ENCODE measurements at regions not wholly inside any gene's neighbourhood (a gene's known extent, or its start where the extent isn't known, plus 50 kb on each side); places are given as distances from the start of the nearest gene placed in this dataset.
A peak's percentile ranks its signal among the peaks of the same experiment; 100 is the strongest.
"Not testable (repeated sequence)": the region's sequence is repeated elsewhere in the genome, so short reads cannot be mapped to it uniquely, and the experiment has no call there.

DNA sequence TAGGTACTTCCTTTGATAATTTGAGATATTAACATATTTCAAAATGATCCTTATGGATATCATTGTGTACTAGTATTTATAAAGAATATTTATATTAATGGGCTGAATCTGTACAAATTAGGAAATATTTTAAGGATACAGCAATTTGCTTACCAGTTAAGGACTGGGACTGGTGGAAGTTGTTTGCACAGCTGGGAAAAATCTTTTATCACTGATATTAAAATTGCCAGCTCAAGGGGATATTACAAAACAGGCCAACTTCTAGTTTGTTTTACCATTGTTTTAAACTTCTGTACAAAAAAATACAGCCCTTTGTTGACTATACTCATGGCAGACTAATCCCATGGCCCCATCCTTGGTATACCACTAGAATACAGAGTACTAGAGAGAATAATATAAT is 133.2 kb upstream of the DDHD1 start:
- DNase-seq (ENCODE audit: low read depth) = no peak

DNA sequence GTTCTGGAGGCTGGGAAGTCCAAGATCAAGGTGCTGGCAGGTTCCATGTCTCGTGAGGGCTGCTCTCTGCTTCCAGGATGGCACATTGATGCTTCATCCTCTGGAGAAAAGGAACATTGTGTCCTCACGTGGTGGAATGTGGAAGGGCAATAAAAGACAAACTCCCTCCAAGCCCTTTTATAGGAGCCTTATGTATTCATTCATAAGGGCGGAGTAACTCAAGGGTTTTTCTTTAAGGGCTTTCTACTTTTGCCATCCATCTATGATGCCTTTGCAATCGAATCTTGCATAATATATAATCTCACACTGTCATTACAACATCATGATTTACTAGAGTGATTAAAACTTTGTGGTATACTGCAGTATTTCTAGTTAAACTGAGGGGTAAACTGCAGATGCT is 132.7 kb upstream of the DDHD1 start:
- no peak for DNase-seq (ENCODE audit: low read depth)

DNA sequence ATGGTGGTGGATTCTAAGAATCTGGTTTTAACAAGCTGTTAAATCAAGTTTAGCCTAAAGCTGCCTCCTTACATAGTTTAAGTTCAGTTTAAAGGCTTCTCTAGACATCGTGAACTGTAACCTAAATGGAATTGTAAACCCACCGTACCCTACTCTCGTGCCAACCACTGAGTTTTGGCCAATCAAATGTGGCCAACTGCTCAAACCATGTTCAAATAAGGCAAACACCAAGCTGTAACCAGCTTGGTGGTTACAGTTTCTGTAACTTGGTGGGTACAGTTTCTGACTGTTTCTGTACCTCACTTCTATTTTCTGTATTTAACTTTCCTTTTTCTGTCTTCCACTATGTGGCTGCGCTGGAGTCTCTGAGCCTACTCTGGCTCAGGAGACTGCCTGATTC is 131.9 kb upstream of the DDHD1 start:
- DNase-seq (ENCODE audit: low read depth) = no peak

DNA sequence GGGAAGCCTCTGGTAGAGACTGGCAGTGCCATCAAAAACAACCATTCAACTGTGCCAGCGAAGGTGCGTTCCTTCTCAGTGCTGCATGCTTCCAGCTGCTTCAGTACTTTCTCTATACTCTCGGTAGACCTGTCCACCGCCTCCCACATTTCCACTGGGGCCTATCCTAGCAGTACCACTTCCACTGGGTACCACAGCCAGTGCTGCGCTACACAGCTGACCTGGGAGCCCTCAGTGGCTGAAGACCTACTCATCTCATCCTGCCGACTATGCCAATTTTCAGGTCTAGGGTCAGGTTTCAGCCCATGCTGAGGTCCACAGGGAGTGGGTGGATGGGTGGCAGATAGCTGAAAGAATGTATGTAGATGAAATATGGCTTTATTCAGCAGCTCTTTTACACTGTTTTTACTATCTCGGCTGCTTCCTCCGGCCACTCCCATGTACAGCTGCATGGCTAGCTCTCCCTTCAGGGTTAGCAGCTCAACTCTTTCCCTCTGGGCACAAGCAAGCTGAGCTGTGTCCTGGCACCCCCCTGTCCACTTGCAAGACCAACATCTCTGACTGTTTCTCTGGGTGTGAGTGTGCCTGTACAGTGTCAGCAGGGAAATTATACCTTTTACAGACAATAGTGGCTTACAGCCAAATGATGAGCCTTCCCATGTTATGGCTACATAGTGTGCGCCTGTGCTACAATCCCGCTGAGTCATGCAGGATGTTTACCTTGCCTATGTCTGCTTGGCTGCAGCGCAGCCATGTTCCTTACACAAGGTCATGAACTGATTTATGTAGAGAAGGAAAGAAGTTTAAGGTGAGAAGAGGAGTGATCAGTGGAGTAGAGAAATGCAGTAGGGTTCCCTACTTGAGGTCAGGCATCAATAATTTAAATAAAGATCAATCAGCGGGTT is 125.7 kb upstream of the DDHD1 start:
- no peak for DNase-seq (ENCODE audit: low read depth)

DNA sequence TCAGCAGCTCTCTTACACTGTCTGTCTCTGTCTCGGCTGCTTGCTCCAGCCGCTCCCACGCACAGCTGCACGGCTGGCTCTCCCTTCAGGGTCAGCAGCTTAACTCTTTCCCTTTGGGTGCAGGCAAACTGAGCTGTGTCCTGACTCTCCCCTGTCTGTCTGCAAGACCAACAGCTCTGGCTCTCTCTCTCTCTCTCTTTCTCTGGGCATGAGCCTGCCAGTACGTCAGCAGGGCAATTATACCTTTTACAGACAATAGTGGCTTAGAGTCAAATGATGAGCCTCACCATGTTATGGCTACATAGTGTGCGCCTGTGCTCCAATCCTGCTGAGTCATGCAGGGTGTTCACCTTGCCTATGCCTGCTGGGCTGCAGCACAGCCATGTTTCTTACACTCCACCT is 120.5 kb upstream of the DDHD1 start:
- DNase-seq (ENCODE audit: low read depth) = no peak

DNA sequence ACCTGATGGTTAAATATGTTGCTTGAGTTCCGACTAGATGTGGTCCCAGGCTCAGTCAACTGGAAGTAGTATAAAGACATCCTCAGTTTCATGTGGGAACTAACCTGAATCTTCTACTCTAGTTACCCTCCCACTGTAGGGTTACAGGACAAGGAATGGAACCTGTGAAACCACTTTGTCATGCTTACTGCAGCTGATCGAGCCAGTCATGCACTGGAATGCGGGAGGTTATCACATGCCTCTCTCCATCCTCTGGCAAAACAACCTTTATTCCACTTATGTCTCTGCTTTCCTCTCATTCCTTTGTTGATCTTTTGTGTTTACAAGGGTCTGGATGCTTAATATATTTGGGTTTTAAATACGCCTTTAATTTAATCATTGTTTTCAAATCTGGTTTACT is 111.9 kb upstream of the DDHD1 start:
- no peak for DNase-seq (ENCODE audit: low read depth)

DNA sequence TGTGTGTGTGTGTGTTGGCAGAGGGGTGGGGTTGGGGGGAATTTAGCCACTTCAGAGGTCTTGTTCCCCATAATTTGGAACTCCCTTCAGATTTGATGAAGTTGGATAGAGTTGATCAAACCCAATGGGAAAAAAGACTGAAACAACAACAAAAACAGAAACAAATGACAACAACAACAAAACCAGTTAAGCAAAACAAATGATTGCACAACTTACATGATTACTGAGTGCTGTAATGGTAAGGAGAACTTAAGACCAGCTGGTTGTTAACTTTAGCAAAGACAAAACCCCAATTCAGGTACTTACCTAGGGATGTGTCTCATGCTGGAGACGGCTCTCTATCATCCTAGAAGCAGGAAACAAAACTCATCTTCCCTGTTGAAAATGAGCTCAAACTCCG is 107.8 kb upstream of the DDHD1 start:
- no peak for DNase-seq (ENCODE audit: low read depth)

DNA sequence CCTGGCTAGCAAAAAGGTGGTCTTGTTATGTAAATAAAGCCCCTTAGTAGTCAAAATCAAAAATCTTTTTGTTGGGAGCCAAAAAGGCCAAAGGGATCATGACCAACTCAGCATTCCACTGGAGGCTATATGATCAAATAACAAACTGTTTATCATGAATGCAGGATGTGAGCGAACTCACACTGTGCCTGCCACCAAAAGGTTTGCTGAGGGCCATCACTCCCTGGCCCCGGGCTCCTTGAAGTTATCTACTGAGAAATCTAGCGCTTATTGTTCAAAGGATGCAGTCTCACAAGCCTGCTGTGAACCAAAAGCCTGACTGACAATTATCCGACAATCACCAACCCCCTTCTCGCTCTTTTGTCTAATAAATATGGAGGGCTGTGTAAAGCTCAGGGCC is 107.2 kb upstream of the DDHD1 start:
- no peak for DNase-seq (ENCODE audit: low read depth)

DNA sequence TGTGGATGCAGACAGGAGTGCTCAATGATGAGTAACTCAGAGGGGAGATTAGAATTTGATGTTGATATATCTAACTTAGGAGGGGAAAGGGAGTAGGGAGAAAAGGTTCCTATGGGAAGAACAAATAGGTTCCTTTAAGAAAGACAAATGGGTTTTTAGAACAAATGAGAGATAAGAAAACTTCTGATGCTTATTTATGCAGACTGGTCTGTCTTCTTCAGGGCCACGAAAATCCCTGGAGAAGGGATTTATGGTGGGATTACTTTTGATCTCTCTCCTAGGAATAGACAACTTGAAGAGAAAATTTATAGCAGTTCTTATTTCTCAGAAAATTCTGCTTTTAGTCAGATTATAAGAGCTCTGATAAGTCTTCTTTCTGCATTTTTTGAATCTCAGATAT is 99.0 kb upstream of the DDHD1 start:
- no peak for DNase-seq (ENCODE audit: low read depth)

DNA sequence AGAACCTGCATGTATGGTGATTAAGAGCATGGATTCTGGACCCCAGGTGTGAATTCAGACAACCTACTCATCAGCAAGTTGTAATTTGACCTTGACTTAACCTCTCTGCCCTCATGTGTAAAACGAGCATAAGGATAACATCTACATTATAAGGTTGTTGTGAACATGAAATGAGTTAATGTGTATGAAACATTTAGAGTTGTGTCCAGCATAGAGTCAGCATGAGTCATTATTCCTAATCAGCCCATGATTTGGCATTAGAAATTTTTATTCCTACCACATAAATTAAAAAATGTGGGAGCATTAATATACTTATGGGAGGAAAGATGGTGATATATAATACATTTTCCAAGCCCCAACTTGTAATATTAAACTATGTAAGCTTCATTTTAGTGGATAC is 95.9 kb upstream of the DDHD1 start:
- DNase-seq (ENCODE audit: low read depth) = no peak

DNA sequence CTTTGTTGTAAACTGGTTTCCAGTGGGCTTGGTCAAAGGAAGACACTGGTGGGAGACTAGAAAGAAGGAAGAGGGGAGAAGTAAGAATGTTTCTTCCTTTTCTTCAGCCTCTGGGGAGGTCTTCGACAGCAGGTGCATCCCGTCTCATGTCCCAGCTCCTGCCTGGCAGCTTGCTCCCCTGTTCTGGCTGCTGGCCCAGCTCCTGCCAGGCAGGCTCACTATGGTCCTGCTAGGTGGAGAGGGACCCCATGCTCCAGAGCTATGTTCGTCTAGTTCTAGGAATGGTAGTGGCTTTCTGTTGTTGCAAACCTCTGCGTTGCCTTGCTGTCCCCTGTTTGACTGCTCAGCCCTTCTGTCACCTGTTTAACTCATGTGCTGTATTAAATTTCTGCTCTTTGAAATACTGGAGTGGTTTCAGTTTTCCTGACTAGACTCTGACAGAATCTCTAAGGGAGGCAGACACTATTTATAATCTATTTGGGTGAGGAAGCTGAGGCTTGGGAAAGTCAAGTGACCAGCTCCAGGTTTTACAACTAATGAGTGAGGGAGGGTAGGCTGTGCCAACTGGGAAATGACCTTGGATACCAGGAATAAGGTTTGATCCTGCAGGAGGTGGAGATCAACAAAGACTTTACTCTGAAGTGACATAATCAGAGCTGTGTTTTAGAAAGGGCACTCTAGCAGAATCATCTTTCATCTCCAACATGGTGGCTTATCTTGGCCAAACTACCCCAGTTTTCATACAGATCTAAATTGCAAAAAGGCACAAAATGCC is 94.7 kb upstream of the DDHD1 start:
- no peak for DNase-seq (ENCODE audit: low read depth)

DNA sequence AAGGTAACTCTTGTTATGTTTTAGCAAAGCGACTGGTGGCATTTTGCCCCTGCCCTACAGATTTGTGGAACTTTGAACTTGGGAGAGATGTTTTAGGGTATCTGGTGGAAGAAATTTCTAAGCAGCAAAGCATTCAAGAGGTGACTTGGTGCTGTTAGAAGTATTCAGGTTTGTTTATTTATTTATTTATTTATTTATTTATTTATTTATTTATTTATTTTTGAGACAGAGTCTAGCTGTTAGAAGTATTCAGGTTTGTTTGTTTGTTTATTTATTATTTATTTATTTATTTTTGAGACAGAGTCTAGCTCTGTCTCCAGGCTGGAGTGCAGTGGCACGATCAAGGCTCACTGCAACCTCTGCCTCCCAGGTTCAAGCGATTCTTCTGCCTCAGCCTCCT is 89.8 kb upstream of the DDHD1 start:
- DNase-seq (ENCODE audit: low read depth) = not testable (repeated sequence)

DNA sequence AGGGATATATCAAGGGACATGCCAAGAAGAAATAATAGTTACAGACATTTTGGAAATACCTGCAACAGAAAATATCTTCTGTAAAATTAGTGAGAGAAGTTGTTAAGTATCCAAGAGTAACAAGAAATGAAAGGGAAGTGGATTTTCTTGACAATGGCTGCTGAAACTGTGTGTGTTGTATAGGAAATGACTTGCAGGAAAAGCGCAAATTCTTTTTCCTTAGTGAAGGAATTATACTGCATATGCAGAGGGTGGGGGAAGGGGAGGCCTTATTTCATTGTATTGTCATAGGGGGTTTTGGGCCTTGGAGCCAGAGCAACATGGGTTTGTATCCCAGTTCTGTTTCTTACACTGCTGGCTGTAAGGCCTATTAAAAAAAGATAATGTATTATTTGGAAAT is 84.4 kb upstream of the DDHD1 start:
- DNase-seq (ENCODE audit: low read depth) = no peak

DNA sequence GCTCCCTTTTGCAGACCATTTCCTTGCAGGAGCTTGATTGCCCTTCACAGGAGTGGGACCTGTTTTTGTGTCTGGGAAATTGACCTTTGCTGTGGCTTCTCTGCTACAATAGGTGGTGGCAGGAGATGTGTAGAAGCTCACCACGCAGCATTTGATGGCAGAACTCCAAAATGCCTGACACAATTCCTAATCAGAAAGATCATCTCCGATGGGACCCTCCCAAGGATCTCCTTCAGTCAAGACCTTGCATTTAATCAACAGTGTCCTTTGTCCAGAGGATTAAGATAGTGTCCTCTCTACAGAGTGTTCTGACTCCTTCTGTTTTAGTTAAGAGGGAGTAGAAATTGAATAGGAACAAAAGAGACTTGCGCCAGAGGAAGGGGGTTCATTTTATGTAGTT is 83.6 kb upstream of the DDHD1 start:
- DNase-seq (ENCODE audit: low read depth) = no peak

DNA sequence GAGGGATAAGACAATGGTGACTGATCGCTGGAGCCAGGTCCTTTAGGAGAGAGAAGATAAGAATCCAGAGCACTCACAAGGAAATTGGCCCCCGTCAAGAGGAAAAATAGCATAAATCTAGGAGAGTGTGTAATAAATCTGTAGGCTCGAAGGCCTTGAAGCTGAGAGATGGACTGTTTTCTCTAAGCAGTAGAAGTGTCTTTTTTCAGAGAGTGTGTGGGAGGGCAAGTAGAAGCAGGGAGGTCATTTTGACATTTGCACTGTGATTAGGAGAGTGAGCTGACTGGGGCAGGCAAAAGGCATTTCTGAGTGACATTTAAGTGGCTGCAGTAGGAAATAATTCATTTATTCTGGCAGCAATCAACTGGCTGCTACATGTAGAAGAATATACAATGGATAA is 78.0 kb upstream of the DDHD1 start:
- no peak for DNase-seq (ENCODE audit: low read depth)

DNA sequence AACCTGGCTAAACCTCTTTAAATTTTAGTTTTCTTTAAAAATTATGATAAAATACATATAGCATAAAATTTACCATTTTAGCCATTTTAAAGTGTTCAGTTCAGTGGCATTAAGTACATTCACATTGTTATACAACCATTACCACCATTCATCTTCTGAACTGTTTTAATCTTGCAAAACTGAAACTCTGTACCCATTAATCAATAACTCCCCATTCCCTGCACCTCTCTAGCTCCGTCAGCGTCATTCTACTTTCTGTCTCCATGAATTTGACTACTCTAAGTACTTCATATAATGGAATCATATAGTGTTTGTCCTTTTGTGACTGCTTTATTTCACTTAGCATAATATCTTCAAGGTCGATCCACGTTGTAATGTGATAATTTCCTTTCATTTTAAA is 75.8 kb upstream of the DDHD1 start:
- no peak for DNase-seq (ENCODE audit: low read depth)

DNA sequence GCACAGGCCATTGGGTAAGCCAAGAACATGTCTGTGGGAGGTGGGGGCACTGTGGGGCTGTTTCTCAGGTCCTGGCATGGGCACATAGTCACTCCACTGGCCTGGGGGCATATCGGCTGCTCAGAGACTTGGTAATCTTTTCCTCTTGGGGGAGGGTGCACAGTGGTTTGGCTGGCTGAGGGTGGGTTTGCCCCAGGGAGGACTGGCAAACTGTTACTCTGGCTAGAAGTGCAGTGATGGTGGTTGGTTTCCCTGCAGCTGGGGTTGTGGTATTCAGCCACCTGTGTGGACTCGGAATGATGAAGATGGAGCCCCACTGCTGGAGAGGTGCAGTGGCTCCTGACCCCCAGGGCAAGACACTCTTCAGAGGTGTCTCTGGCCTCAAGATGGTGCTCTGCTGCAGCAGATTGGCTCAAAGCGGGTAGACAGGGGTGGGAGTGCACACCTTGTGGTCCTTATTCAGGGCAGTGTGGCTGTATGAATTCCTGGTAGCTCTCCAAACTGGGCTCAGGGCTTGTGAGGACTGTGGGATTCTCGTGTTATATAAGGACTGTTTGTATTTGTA is 74.1 kb upstream of the DDHD1 start:
- DNase-seq (ENCODE audit: low read depth) = no peak

DNA sequence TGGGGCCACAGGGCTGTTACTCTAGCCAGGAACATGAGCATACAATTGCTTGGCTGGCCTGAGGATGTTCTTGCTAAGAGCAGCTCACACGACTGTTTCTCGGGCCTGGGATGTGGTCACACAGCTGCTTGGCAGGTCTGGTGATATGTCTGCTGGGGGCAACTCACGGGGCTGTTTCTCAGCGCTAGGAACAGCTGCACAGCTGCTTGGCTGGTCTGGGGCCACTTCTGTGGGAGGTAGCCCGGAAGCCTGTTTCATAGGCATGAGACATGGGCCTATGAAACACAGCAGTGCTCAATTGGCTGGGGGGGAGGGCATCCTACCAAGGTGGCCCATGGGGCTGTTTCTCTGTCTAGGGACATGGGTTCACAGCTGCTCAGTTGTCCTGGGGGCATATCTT is 73.4 kb upstream of the DDHD1 start:
- no peak for DNase-seq (ENCODE audit: low read depth)

DNA sequence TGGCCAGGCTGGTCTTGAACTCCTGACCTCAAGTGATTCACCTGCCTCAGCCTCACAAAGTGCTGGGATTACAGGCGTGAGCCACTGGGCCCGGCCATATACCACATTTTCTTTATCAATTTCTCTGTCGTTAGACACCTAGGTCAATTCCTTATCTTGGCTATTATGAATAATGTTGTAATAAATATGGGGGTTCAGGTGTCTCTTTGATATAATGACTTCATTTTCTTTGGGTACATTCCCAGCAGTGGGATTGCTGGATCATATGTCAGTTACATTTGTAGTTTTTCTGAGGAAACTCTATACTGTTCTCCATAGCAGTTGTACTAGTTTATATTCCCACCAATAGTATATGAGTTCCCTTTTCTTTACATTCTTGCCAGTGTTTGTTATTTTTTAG is 67.8 kb upstream of the DDHD1 start:
- no peak for DNase-seq (ENCODE audit: low read depth)

DNA sequence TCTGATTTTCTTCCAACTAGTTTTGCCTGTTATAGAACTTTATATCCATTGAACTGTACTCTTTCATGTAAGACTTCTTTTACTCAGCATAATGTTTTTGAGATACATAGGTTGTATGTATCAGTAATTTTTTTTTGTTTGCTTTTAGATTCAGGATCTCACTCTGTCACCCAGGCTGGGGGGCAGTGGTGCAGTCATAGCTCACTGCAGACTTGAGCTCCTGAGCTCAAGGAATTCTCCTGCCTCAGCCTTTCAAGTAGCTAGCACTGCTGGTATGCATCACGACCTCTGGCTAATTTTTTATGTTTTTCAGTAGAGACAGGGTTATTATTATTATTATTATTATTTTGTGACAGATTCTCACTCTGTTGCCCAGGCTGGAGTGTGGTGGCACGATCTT is 65.0 kb upstream of the DDHD1 start:
- DNase-seq (ENCODE audit: low read depth) = no peak

DNA sequence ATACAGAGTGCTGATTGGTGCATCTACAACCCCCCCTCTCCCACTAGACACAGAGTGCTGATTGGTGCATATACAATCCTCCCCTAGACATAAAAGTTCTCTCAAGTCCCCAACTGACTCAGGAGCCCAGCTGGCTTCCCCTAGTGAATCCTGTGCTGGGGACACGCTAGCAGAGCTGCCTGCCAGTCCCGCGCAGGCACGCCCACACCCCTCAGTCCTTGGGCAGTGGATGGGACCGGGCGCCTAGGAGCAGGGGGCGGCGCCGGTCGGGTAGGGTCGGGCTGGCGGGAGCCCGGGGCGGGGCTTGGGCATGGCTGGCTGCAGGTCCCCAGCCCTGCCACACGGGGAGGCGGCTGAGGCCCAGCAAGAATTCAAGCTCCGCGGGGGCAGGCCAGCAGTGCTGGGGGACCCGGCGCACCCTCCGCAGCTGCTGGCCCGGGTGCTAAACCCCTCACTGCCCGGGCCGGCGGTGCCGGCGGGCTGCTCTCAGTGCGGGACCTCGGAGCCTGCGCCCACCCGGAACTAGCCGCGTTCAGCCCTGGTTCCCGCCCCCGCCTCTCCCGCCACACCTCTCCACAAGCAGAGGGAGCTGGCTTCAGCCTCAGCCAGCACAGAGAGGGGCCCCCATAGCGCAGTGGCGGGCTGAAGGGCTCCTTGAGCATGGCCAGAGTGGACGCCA is 64.3 kb upstream of the DDHD1 start:
- DNase-seq (ENCODE audit: low read depth) = peak; percentile 30

DNA sequence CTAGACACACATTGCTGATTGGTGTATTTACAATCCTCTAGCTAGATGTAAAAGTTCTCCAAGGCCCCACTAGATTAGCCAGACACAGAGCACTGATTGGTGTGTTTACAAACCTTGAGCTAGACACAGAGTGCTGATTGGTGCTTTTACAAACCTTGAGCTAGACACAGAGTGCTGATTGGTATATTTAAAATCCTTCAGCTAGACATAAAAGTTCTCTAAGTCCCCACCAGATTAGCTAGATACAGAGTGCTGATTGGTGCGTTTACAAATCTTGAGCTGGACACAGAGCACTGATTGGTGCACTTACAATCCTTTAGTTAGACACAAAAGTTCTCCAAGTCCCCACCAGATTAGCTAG is 63.8 kb upstream of the DDHD1 start:
- not testable (repeated sequence) for DNase-seq (ENCODE audit: low read depth)

DNA sequence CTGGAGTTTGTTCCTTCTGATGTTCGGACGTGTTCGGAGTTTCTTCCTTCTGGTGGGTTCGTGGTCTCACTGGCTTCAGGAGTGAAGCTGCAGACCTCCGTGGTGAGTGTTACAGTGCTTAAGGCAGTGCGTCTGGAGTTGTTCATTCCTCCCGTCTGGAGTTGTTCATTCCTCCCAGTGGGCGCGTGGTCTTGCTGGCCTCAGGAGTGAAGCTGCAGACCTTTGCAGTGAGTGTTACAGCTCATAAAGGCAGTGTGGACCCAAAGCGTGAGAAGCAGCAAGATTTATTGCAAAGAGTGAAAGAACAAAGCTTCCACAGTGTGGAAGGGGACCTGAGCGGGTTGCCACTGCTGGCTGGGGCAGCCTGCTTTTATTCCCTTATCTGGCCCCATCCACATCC is 63.4 kb upstream of the DDHD1 start:
- not testable (repeated sequence) for DNase-seq (ENCODE audit: low read depth)

All from stimulated activated CD8-positive, alpha-beta memory T cell treated with anti-CD3 and anti-CD28 coated beads, Interleukin-7, amount 100 ng/mL, for 24 hours (primary cell).